ENCODE measurements at regions not wholly inside any gene's neighbourhood (a gene's known extent, or its start where the extent isn't known, plus 50 kb on each side); places are given as distances from the start of the nearest gene placed in this dataset.

DNA sequence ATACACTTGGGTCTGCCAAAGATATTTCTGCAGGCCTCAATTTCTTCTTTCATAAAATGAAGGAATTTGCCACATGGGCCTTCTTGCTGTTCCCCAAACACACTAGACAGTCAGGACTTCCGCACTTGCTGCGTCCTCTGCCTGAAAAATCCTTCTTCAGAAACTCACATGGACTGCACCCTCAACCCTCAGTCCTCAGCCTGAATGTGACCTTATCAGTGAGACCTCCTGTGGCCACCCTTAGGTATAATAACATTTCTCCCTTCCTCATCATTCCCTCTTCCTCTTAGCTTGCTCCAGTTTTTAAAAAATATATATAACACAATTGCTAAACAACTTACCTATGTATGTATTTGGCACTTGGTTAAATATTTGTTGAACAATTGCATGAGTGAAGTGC lies 257.5 kb downstream of the MFSD1 start:
- intact Hi-C loops (cut with DNase I; ENCODE audit: low total_unique reads): no loop called here

DNA sequence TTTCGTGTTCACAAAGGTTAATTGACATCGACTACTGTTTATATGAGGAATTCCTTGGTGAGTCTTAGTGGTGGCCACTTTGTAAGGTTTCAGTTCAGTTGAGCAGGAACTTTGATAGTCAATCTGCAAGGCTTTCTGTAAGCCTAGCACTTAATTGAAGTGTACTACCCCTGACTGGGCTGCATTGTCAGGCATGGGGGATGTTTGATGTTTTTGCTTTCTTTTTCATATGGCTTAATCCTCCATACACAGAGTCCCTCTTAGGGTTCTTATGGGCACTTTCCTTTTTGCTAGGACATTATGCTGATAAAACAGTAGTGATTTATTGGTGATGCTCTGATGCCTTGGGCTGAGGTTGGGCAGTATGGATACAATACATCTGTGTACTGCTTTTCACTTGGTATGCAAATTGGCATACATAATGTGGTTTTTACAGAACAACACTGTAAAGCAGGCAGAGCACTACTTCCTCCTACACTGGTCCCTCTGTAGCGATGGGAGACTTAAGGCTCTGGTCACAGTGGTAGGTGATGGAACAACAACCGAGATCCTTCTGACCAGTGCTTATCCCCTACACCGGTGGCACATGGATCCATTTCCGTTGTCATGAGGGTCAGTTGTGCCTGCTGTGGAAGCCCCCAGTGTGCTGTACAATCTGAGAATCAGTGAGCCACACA lies 261.0 kb downstream of the MFSD1 start:
- Histone ChIP-seq H3K36me3 (no peaks in the 10 kb centered on the region), H3K27me3 (replicated peaks in 1 of 7) (no peaks in the 10 kb centered on the region), H3K4me1 (no peaks in the 10 kb centered on the region), H3K27ac (no peak overlapping the region), H3K9me3 (no peaks in the 10 kb centered on the region), H3K4me3 (no peak overlapping the region)
- WGBS, 5 donors: 78 to 88% (median 85%) methylated on average over 6 of the region's 6 CpGs
- no peak for DNase-seq
- TF ChIP-seq, protein P1, sequence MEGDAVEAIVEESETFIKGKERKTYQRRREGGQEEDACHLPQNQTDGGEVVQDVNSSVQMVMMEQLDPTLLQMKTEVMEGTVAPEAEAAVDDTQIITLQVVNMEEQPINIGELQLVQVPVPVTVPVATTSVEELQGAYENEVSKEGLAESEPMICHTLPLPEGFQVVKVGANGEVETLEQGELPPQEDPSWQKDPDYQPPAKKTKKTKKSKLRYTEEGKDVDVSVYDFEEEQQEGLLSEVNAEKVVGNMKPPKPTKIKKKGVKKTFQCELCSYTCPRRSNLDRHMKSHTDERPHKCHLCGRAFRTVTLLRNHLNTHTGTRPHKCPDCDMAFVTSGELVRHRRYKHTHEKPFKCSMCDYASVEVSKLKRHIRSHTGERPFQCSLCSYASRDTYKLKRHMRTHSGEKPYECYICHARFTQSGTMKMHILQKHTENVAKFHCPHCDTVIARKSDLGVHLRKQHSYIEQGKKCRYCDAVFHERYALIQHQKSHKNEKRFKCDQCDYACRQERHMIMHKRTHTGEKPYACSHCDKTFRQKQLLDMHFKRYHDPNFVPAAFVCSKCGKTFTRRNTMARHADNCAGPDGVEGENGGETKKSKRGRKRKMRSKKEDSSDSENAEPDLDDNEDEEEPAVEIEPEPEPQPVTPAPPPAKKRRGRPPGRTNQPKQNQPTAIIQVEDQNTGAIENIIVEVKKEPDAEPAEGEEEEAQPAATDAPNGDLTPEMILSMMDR (IDR thresholded peaks at IDR 0.05 in 8 of 11, conservative IDR thresholded peaks at IDR 0.05 in 3 of 11): no peak
- TF ChIP-seq POLR2A (IDR thresholded peaks at IDR 0.05) (no peak), POLR2AphosphoS5 (IDR thresholded peaks at IDR 0.05) (no peak)
- intact Hi-C loops (cut with DNase I; ENCODE audit: low total_unique reads): no loop called here

More for the DNA sequence above, 257.5 kb downstream of the MFSD1 start:
- H3K9me3 ChIP-seq: no peaks in the 10 kb centered on the region
- no peak overlapping the region for H3K27ac ChIP-seq
- H3K4me3 ChIP-seq: no peak overlapping the region
- no peak for DNase-seq
- TF ChIP-seq, protein P1 (IDR thresholded peaks at IDR 0.05 in 8 of 11, conservative IDR thresholded peaks at IDR 0.05 in 3 of 11): no peak
- no peak for TF ChIP-seq POLR2AphosphoS5 (IDR thresholded peaks at IDR 0.05)
- no peak for TF ChIP-seq POLR2A (IDR thresholded peaks at IDR 0.05)
- H3K4me1 ChIP-seq: no peaks in the 10 kb centered on the region
- 86 to 95% (median 90%) methylated on average over 2 of the region's 2 CpGs for WGBS, 5 donors
- no peaks in the 10 kb centered on the region for H3K36me3 ChIP-seq
- H3K27me3 ChIP-seq (replicated peaks in 1 of 7): no peaks in the 10 kb centered on the region

- intact Hi-C loops (cut with DNase I; ENCODE audit: low total_unique reads): no loop called here
- Histone ChIP-seq H3K4me1 (no peaks in the 10 kb centered on the region), H3K36me3 (no peaks in the 10 kb centered on the region), H3K27me3 (replicated peaks in 1 of 7) (peaks cover 0 to 5% (median 0%) of the 10 kb centered on the region in 7 donors), H3K27ac (no peak within 1 kb of the TSS), H3K4me3 (no peak within 1 kb of the TSS), H3K9me3 (no peaks in the 10 kb centered on the region)
- no peak for TF ChIP-seq POLR2AphosphoS5 (IDR thresholded peaks at IDR 0.05)
- no peak for TF ChIP-seq POLR2A (IDR thresholded peaks at IDR 0.05)
- TF ChIP-seq, protein P1 (IDR thresholded peaks at IDR 0.05 in 8 of 11, conservative IDR thresholded peaks at IDR 0.05 in 3 of 11): no peak
- WGBS, 5 donors: 59 to 70% (median 66%) methylated on average over 7 of the region's 7 CpGs
- no peak for DNase-seq
These were observed 267.2 kb downstream of the MFSD1 start, which contains the start of gene IQCJ for GRCh38 chr3:159069091-159069490. Gene IQCJ (plus strand): TSS chr3:159069319.

- no peaks in the 10 kb centered on the region for H3K9me3 ChIP-seq
- no peak overlapping the region for H3K27ac ChIP-seq
- H3K27me3 ChIP-seq (replicated peaks in 1 of 7): peaks cover 0 to 5% (median 0%) of the 10 kb centered on the region in 7 donors
- H3K4me1 ChIP-seq: no peaks in the 10 kb centered on the region
- no peak for DNase-seq
- H3K4me3 ChIP-seq: no peak overlapping the region
- TF ChIP-seq, protein P1 (IDR thresholded peaks at IDR 0.05 in 8 of 11, conservative IDR thresholded peaks at IDR 0.05 in 3 of 11): no peak
- TF ChIP-seq POLR2A (IDR thresholded peaks at IDR 0.05): no peak
- TF ChIP-seq POLR2AphosphoS5 (IDR thresholded peaks at IDR 0.05): no peak
- WGBS, 5 donors: 63 to 82% (median 68%) methylated on average over 5 of the region's 5 CpGs
- no peaks in the 10 kb centered on the region for H3K36me3 ChIP-seq
- intact Hi-C loops (cut with DNase I; ENCODE audit: low total_unique reads): no loop called here
These were observed 268.1 kb downstream of the MFSD1 start for GRCh38 chr3:159069866-159070425.

All from spleen (tissue), 11 donors.